GM03348 (cell line): ENCODE measurements at regions not wholly inside any gene's neighbourhood (a gene's known extent, or its start where the extent isn't known, plus 50 kb on each side); places are given as distances from the start of the nearest gene placed in this dataset.
A peak's percentile ranks its signal among the peaks of the same experiment; 100 is the strongest.

Experiments
- DNase-seq: peaks from one replicate; pipeline ENCODE4 v3.0.0; 2012; ENCODE audit warnings: low spot score

GRCh38 chr4:189032606-189033338 is 893.5 kb downstream of the TRIML1 start:
- no peak for DNase-seq

GRCh38 chr4:189033801-189034347 is 894.6 kb downstream of the TRIML1 start:
- DNase-seq, result no peak

GRCh38 chr4:189035091-189035490 is 895.9 kb downstream of the TRIML1 start:
- no peak for DNase-seq

- DNase-seq, result no peak
Observed at GRCh38 chr4:189035654-189036053, 896.4 kb downstream of the TRIML1 start.

GRCh38 chr4:189036906-189037305 is 897.7 kb downstream of the TRIML1 start:
- no peak for DNase-seq

GRCh38 chr4:189046642-189047041 is 894.0 kb upstream of the FRG1 start:
- DNase-seq, result no peak

- no peak for DNase-seq
Observed at GRCh38 chr4:189048119-189048518, 892.6 kb upstream of the FRG1 start.

GRCh38 chr4:189049682-189050081 is 891.0 kb upstream of the FRG1 start:
- no peak for DNase-seq

- DNase-seq, result no peak
Observed at GRCh38 chr4:189050643-189051042, 890.0 kb upstream of the FRG1 start.

- DNase-seq, result no peak
Observed at GRCh38 chr4:189053621-189054020, 887.1 kb upstream of the FRG1 start.

- peak; percentile 21 for DNase-seq
Observed at GRCh38 chr4:189060104-189060503, 880.6 kb upstream of the FRG1 start.

GRCh38 chr4:189062047-189062820 is 878.4 kb upstream of the FRG1 start:
- DNase-seq, result no peak

GRCh38 chr4:189069772-189070171 is 870.9 kb upstream of the FRG1 start:
- no peak for DNase-seq

GRCh38 chr4:189071241-189071640 is 869.4 kb upstream of the FRG1 start:
- DNase-seq, result no peak

- DNase-seq, result no peak
Observed at GRCh38 chr4:189073739-189074138, 866.9 kb upstream of the FRG1 start.

- DNase-seq, result peak; percentile 14
Observed at GRCh38 chr4:189081826-189082225, 858.8 kb upstream of the FRG1 start.

- no peak for DNase-seq
Observed at GRCh38 chr4:189083769-189084168, 856.9 kb upstream of the FRG1 start.

- no peak for DNase-seq
Observed at GRCh38 chr4:189084671-189085070, 856.0 kb upstream of the FRG1 start.

GRCh38 chr4:189087971-189088370 is 852.7 kb upstream of the FRG1 start:
- DNase-seq, result no peak

GRCh38 chr4:189088780-189089179 is 851.9 kb upstream of the FRG1 start:
- peak; percentile 8 for DNase-seq

- peak; percentile 51 for DNase-seq
Observed at GRCh38 chr4:189090174-189090814, 850.4 kb upstream of the FRG1 start.

GRCh38 chr4:189092581-189092980 is 848.1 kb upstream of the FRG1 start:
- DNase-seq, result peak; percentile 29

GRCh38 chr4:189096108-189096507 is 844.6 kb upstream of the FRG1 start:
- DNase-seq, result no peak
